NCI-H69 (cell line): ENCODE measurements at regions not wholly inside any gene's neighbourhood (a gene's known extent, or its start where the extent isn't known, plus 50 kb on each side); places are given as distances from the start of the nearest gene placed in this dataset.
"Not testable (repeated sequence)": the region's sequence is repeated elsewhere in the genome, so short reads cannot be mapped to it uniquely, and the experiment has no call there.

Experiments
- DNase-seq: peaks from one replicate; lab custom pipeline; 2025; lab: John Stamatoyannopoulos, UW

DNA sequence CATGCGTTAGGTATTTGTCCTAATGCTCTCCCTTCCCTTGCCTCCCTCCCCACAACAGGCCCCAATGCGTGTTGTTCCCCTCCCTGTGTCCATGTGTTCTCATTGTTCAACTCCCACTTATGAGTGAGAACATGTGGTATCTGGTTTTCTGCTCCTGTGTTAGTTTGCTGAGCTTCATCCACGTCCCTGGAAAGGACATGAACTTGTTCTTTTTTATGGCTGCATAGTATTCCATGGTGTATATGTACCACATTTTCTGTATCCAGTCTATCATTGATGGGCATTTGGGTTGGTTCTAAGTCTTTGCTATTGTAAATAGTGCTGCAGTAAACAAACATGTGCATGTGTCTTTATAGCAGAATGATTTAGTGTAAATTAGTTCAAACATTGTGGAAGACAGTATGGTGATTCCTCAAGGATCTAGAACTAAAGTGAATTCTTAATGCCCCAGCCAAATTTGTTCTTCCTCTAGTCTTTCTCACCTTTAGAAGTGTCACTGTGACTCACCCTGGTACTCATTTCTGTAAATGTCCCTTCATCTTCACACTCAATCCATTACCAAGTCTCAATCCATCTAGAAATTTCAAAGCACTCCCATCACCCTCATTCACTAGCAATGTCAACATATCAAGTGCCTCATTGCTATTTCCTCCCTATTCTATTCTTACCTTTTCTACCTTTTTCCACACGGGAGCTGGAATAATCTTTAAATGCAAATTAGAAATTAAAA is 123.9 kb downstream of the MREG start:
- DNase-seq: not testable (repeated sequence)

- no peak for DNase-seq
Measured at GRCh38 chr2:215888680-215889079, 124.7 kb downstream of the MREG start.

DNA sequence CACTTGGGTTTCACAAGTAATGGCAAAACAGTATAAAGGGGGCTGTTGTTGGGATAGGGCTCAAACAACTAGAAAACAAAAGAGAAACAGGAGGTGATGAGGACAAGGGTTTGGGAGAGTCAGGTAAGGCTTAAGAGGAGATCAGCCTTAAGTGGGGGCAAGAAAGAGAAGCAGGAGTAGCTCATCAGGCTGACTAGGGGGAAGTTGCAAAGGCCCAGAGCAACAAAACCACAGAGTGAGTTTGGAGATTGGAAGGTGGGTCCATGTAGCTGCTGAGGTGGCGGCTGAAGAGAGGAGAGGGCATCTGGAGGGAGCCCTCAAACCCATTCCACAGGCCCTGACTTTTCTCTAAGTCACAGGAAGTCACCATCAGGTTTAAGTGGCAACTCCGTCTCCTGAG is 126.0 kb downstream of the MREG start:
- DNase-seq: no peak

DNA sequence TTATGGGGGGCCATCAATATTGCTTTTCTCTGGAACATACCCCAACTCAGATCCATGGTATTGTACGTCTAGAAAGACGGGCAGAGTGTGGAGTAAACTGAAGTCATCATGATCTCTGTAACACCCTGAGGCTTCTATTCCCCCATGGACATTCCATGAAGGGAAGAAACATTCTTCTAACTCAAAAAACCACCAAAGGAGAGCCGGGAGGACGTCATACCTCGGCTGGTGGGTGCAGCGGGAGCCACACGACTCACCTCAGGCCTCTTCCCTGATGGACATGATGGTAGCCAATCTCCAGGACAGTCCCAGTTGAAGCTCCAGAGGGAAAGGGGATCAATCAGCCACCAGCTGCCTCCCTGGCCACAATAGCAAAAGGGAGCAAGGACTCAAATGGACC is 127.3 kb downstream of the MREG start:
- DNase-seq: no peak

DNA sequence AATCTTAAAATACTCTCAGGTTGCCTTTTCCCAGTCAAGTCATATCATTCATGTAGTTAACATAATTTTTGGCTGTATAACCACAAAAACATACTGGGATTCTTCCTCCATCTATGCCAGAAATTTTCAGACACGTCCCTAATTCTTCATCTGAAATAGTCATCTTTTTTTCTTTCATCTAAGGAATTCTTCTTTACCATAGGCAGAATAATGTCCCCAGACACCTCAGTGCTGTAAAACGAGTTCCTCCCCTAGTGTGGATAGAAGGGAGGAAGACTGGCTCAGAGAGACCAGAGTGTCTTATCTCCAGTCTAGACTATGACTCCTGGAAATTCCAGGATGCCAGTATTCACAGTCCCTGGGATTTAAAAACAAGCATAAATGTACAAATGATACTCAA is 127.8 kb downstream of the MREG start:
- DNase-seq: no peak

DNA sequence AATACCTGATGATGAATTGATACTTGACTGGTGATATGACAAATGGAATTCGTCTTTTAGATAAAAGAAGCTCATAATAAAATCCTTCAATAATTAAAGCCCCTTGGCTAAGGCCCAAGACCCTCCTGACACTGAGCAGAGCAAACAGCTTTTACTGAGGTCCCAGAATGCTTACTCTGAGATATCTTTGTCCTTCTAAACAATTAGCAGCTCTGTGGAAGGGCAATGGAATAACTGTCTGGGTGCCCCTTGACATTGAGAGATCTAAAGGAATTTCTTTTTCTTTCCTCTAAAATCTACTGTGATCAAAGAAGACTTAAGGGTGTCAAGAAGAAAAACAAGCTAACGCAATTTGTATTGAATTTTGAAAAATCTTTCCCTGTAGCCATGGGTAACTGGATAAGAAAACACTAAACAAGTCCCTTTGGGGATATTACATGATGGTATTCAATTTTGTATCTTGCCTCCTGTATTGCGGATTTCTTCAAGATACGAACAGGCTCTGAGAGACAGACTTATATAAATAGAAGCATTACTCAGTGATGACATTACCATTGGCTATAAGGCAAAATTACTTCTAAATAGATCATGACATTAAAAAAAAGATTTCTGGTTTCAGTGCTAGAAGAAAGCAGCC is 128.8 kb downstream of the MREG start:
- no peak for DNase-seq

- DNase-seq: no peak
Measured at GRCh38 chr2:215883799-215884198, 129.6 kb downstream of the MREG start.

- no peak for DNase-seq
Measured at GRCh38 chr2:215882689-215883088, 130.7 kb downstream of the MREG start.

- peak; percentile 53 for DNase-seq
Measured at GRCh38 chr2:215881582-215881981, 131.8 kb downstream of the MREG start.

- DNase-seq: peak; percentile 79
Measured at GRCh38 chr2:215880970-215881369, 132.4 kb downstream of the MREG start.

DNA sequence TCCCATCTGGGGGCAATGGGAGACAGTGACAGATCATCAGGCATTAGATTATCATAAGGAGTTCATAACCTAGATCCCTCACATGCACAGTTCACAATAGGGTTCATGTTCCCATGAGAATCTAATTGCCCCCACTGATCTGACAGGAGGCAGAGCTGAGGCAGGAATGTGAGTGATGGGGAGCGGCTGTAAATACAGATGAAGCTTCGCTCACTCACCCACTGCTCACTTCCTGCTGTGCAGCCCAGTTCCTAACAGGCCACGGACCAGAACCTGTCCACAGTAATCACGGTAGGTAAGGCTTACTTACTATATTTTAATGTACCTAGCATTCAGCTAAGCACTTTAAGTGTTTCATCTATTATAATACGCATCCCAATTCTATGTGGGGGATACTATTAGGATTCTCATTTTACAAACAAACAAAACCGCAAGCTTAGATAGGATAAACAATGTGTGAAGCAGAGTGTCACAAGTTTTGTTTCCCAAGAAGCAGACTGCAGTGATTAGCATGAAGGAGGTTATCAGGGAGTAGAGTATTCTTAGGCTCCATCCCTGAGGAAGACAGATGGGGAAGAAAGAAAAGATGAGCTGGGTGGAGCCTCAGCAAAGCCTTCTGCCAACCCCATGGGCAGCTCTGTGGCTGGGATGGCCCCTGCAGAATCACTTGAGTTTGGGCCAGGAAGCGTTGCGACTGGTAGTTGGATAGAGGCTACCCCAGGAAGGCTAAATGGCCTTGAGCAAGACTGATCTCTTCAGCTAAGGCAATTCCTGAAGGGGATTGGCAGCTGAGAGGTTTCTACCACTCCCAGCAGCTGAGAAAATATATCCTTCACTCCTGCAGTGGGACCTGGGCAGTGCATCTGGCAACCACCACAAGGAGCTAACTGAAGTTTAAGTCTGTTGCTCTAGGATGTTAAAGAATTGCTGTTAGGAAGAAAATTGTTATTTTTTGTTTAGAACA is 133.1 kb downstream of the MREG start:
- DNase-seq: peak; percentile 26

DNA sequence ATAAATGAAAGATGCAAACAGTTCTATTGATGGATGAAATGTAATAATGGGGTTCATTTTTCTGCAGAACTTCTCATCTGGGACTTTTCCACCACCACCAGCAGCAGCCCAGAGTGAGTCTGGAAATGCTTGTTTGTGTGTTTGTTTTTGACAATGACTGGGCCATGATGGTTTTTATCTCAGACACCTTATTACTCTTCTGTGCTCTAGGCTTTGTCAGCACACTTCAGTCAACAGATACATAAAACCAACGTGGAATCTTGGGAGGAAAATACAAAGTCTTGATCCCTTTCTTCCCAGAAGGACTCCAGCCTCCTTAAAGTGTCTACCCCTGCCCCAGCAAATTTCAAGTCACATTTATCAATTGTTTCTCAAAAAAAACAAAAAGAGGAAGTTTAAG is 134.0 kb downstream of the MREG start:
- DNase-seq: no peak

DNA sequence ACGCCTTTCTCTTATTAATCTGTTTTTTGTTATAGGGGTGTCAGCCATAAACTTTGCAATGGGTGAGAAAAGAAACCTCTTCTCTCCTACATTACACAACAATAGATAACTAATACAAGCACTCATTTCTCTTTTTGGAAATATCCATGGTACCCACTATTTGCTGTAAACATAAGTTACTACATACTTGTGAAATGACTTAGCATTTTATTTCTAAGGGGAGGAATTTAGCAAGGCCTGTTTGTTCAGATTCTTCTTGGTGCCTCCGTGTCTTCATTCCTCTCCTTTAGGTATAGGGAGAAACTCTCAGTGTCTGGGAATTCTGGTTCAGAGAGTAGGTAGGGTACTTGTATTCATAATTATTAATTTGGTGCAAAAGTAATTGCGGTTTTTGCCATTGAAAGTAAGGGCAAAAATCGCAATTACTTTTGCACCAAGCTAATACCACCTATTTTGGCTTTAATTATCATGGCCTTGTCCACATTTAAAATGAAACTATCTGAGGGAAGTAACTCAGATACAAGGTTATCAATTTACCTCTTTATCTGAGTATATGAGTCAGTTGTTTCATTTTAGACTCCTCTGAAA is 134.8 kb downstream of the MREG start:
- DNase-seq: no peak

GRCh38 chr2:215876937-215877238 is 136.5 kb downstream of the MREG start:
- no peak for DNase-seq

DNA sequence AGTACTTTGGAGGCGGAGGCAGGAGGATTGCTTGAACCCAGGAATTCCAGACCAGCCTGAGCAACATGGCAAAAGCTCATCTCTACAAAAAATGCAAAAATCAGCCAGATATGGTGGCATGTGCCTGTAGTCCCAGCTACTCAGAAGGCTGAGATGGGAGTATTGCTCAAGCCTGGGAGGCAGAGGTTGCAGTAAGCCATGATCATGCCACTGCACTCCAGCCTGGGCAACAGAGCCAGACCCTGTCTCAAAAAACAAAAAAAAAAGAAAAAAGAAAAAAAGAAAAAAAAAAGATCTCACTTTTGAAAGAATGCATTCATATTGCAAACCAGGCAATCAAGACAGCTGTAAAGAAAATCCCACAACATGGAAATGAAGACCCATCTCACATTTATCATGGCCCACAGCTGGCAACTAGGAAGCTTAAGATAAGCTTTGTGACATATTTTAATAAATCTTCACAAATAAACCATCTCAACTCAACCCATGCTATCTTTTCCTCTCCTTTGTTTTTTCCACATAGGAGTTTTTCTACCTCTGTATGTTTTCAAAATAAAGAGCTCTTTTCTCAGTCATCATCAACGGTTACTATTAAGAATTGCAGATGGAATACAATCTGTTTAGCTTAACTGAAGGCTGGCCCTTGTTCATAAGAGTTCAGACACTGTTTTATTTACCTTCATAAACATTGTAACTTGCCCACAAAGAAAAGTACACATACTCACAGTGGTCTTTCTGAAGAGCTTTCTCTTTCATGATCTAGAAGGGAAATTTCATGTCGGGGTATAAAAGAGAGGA is 137.0 kb downstream of the MREG start:
- DNase-seq: no peak

- no peak for DNase-seq
Measured at GRCh38 chr2:215874418-215874817, 138.9 kb downstream of the MREG start.

GRCh38 chr2:215870986-215871385 is 142.4 kb downstream of the MREG start:
- DNase-seq: peak; percentile 3

DNA sequence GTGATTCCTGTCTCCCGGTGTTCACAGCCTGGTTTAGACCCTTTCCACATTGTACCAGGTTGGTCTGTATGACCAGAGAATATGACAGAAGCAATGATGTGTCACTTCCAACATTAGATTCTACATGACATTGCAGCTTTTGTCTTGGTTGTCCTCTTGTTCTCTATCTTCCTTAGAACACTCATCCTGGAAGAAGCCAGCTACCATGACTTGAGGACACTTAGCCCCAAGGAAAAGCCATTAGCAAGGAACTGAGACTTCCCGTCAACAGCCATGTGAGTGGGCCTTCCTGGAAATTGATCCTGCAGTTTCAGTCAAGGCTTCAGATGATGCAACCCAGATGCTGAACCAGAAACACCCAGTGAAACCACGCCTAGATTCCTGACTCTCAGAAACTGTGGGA is 143.3 kb downstream of the MREG start:
- no peak for DNase-seq

DNA sequence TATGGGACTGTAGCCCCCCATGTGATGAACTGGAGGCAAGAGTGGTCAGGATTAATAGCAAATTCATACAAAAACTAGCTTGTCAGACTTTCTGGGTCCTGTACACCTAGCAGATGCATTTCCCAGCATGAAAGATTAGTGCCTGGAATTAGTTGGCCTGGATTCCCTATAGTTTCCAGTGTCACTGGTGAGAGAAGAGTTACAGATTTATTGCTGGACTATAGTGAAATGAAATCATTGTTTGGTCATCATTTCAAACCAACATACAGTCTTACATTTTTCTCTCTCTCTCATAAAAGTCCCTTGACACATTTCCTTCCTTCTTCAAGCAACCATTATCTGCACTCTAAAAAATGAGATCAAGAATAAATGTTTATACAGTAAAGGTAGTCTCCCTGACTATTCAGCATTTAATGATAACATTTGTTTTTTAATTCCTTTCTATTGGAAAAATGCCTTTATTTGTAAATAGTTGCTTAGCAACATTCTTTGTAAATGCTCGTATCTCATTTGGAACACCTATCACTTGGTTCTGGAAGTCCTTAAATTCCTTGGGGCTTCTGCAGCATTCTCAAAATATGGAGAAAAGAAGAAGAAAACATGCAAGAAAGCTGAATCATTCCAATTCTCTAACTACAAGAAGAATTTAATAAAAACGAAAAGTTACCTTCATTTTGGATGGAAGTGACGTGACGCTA is 144.4 kb downstream of the MREG start:
- no peak for DNase-seq

DNA sequence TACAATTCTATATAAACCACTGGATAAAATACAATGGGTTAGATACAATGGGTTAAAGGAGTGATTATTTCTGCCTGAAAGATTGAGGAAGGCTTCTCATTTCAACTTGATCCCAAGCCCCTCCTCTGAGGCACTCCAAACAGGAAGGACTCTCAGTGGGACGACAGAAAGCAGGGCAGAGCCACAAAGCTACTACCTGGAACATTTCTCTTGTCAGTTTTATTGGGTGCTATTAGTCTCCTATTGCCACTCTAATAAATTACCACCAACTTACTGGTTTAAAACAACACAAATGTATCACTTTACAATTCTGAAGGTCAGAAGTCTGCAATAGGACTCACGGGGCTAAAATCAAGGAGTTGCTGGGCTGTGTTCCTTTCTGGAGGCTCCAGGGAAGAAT is 146.7 kb downstream of the MREG start:
- no peak for DNase-seq

- peak; percentile 18 for DNase-seq
Measured at GRCh38 chr2:215863687-215864086, 149.7 kb downstream of the MREG start.
